SK-N-SH (cell line): ENCODE measurements at regions not wholly inside any gene's neighbourhood (a gene's known extent, or its start where the extent isn't known, plus 50 kb on each side); places are given as distances from the start of the nearest gene placed in this dataset.
A peak's percentile ranks its signal among the peaks of the same experiment; 100 is the strongest.

Source experiments
- CTCF ChIA-PET: fragments of 300-600, 350-600 bp; formaldehyde crosslinking; extraction: SDS; loops from one replicate; lab custom pipeline; 2021; lab: Yijun Ruan, JAX
- POLR2A ChIA-PET: fragments of 350-600 bp; sonication (Branson Sonifier 250); formaldehyde crosslinking; extraction: SDS; loops from one replicate; lab custom pipeline; 2020; ENCODE audit warnings: antibody characterized with exemption, inconsistent platforms; lab: Yijun Ruan, JAX
- DNase-seq: peaks from one replicate; pipeline ENCODE4 v3.0.0; 2012
- H2AFZ ChIP-seq: fragments of 200-600 bp; sonication (generic); 2 replicates; pipeline ENCODE4 v1.8.1; 2016; ENCODE audit warnings: antibody characterized with exemption, mild to moderate bottlenecking, low read depth
- H3F3A ChIP-seq: fragments of 200-600 bp; sonication (generic); replicated peaks from 2 replicates; pipeline ENCODE3; 2016; ENCODE audit warnings: antibody characterized with exemption, mild to moderate bottlenecking; ENCODE audit not compliant: insufficient read depth
- H3K27ac ChIP-seq, 2 experiments: fragments of 200-500 bp in 1 of 2; fragments of 200-600 bp in 1 of 2; sonication (Bioruptor generic) in 1 of 2; sonication (generic), shearing (Covaris generic) in 1 of 2; 2 replicates each; pipeline versions ENCODE4 v1.5.1 to v1.6.1; 2014 to 2016; ENCODE audit warnings: low read depth in 2 of 2, inconsistent platforms in 1 of 2, low read length in 1 of 2, mild to moderate bottlenecking in 1 of 2, mixed read lengths in 1 of 2
- H3K27me3 ChIP-seq: fragments of 200-600 bp; sonication (generic), shearing (Covaris generic); 2 replicates; pipeline ENCODE4 v1.6.1; 2016; ENCODE audit warnings: mixed run types; ENCODE audit not compliant: insufficient read depth
- H3K36me3 ChIP-seq, 2 experiments: fragments of 200-500 bp in 1 of 2; fragments of 200-600 bp in 1 of 2; sonication (Bioruptor generic) in 1 of 2; sonication (generic) in 1 of 2; replicated peaks in 1 of 2; 2 replicates each; pipeline versions ENCODE3 to v1.5.1; 2014 to 2016; ENCODE audit warnings: low read length in 1 of 2, mild to moderate bottlenecking in 1 of 2; ENCODE audit not compliant: insufficient read depth in 2 of 2, control insufficient read depth in 1 of 2
- H3K4me1 ChIP-seq, 2 experiments: fragments of 200-500 bp in 1 of 2; fragments of 200-600 bp in 1 of 2; sonication (Bioruptor generic) in 1 of 2; sonication (generic), shearing (Covaris generic) in 1 of 2; 2 replicates each; pipeline versions ENCODE4 v1.5.1 to v1.6.1; 2014 to 2016; ENCODE audit warnings: low read depth in 1 of 2, low read length in 1 of 2, mixed run types in 1 of 2; ENCODE audit not compliant: insufficient read depth in 2 of 2, control insufficient read depth in 1 of 2
- H3K4me2 ChIP-seq: fragments of 200-600 bp; sonication (generic), shearing (Covaris generic); 2 replicates; pipeline ENCODE4 v1.6.1; 2017; ENCODE audit warnings: mixed run types
- H3K4me3 ChIP-seq, 2 experiments: fragments of 200-500 bp in 1 of 2; fragments of 200-600 bp in 1 of 2; sonication (Bioruptor generic) in 1 of 2; sonication (generic), shearing (Covaris generic) in 1 of 2; 2 replicates each; pipeline versions ENCODE4 v1.5.1 to v1.8.1; 2014 to 2016; ENCODE audit warnings: low read depth in 2 of 2, inconsistent platforms in 1 of 2, low read length in 1 of 2, mild to moderate bottlenecking in 1 of 2, mixed read lengths in 1 of 2, moderate library complexity in 1 of 2
- H3K79me2 ChIP-seq: fragments of 200-600 bp; sonication (generic); 2 replicates; pipeline ENCODE4 v1.8.1; 2017; ENCODE audit warnings: mild to moderate bottlenecking; ENCODE audit not compliant: insufficient read depth
- H3K9ac ChIP-seq: fragments of 200-600 bp; sonication (generic); 2 replicates; pipeline ENCODE4 v1.6.1; 2017; ENCODE audit warnings: mixed run types
- H3K9me2 ChIP-seq: fragments of 200-600 bp; sonication (generic); 2 replicates; pipeline ENCODE4 v1.6.1; 2017; ENCODE audit warnings: mixed run types
- H3K9me3 ChIP-seq: fragments of 200-600 bp; sonication (generic); 2 replicates; pipeline ENCODE4 v1.6.1; 2017; ENCODE audit warnings: mixed run types, mild to moderate bottlenecking, moderate library complexity
- H4K20me1 ChIP-seq: fragments of 200-600 bp; sonication (generic); 2 replicates; pipeline ENCODE4 v1.6.1; 2017; ENCODE audit warnings: mild to moderate bottlenecking, mixed run types; ENCODE audit not compliant: insufficient read depth
- CTCF ChIP-seq: fragments of 200-600 bp; sonication (generic); IDR thresholded peaks from 2 replicates; pipeline ENCODE4 v1.6.1; 2017; ENCODE audit warnings: antibody characterized with exemption, mild to moderate bottlenecking, moderate library complexity
- ELF1 ChIP-seq: IDR thresholded peaks from 2 replicates; pipeline ENCODE4 v1.4.0; 2012
- FOXJ3 ChIP-seq: sonication (generic); formaldehyde crosslinking; IDR thresholded peaks from 2 replicates; pipeline ENCODE4 v1.5.1; 2020; ENCODE audit warnings: mild to moderate bottlenecking, missing genetic modification reagents
- FOXM1 ChIP-seq: IDR thresholded peaks from 2 replicates; pipeline ENCODE4 v1.4.0; 2012; ENCODE audit warnings: low read depth, mild to moderate bottlenecking
- GABPA ChIP-seq: IDR thresholded peaks from 2 replicates; pipeline ENCODE4 v1.4.0; 2012; ENCODE audit warnings: low read depth, mild to moderate bottlenecking
- GATA2 ChIP-seq: sonication (generic); formaldehyde crosslinking; IDR thresholded peaks from 2 replicates; pipeline ENCODE4 v1.5.0; 2020; ENCODE audit warnings: mild to moderate bottlenecking, missing genetic modification reagents
- IRF3 ChIP-seq: fragments of 150-350 bp; IDR thresholded peaks from 2 replicates; pipeline ENCODE4 v1.6.1; 2016; ENCODE audit warnings: mild to moderate bottlenecking, low read depth, low read length
- MAX ChIP-seq: IDR thresholded peaks from 2 replicates; pipeline ENCODE4 v1.4.0; 2012; ENCODE audit warnings: low read depth
- NRF1 ChIP-seq: IDR thresholded peaks from 2 replicates; pipeline ENCODE4 v1.6.1; 2012; ENCODE audit warnings: low read depth, mild to moderate bottlenecking, low read length
- PBX3 ChIP-seq: IDR thresholded peaks from 2 replicates; pipeline ENCODE4; 2012
- RAD21 ChIP-seq: IDR thresholded peaks from 2 replicates; pipeline ENCODE4 v1.6.1; 2012; ENCODE audit warnings: mild to moderate bottlenecking, low read length
- RFX5 ChIP-seq: IDR thresholded peaks from 2 replicates; pipeline ENCODE4 v1.6.1; 2012; ENCODE audit warnings: mild to moderate bottlenecking, improper control_type of control experiment, low read length
- RXRA ChIP-seq: IDR thresholded peaks from 2 replicates; pipeline ENCODE4 v1.4.0; 2012; ENCODE audit warnings: low read depth, mild to moderate bottlenecking, borderline replicate concordance
- SIN3A ChIP-seq: IDR thresholded peaks from 2 replicates; pipeline ENCODE4 v1.6.1; 2012; ENCODE audit warnings: low read depth, mild to moderate bottlenecking, low read length, moderate library complexity, borderline replicate concordance
- USF1 ChIP-seq: IDR thresholded peaks from 2 replicates; pipeline ENCODE4 v1.4.0; 2012; ENCODE audit warnings: low read depth, borderline replicate concordance
- USF2 ChIP-seq: fragments of 150-350 bp; IDR thresholded peaks from 2 replicates; pipeline ENCODE4 v1.6.1; 2017; ENCODE audit warnings: antibody characterized with exemption, low read length, low read depth, borderline replicate concordance
- ZBTB33 ChIP-seq: IDR thresholded peaks from 2 replicates; pipeline ENCODE4 v1.4.0; 2012; ENCODE audit warnings: low read depth, borderline replicate concordance
- WGBS: methylation state at CpG from one replicate; pipeline ENCODE4 v1.1.6; 2017; ENCODE audit warnings: low lambda C conversion rate; 5-methylcytosine and 5-hydroxymethylcytosine counted together

- H3F3A ChIP-seq = no peaks in the 10 kb centered on the region
- DNase-seq = no peak
- no peak overlapping the region for H3K9ac ChIP-seq
- no peaks in the 10 kb centered on the region; the same call in 1 of the 2 replicates for H3K27me3 ChIP-seq
- no peak overlapping the region for H3K4me3 ChIP-seq
- no peaks in the 10 kb centered on the region for H3K9me2 ChIP-seq
- H3K4me2 ChIP-seq = no peak overlapping the region
- TF ChIP-seq GABPA = no peak
- TF ChIP-seq MAX = no peak
- TF ChIP-seq GATA2 (CRISPR knock-in tag) = no peak
- TF ChIP-seq RFX5 = no peak
- TF ChIP-seq ELF1 = no peak
- no peak for TF ChIP-seq USF2
- TF ChIP-seq USF1 = no peak
- no peak for TF ChIP-seq NRF1
- TF ChIP-seq RXRA = no peak
- TF ChIP-seq PBX3 = no peak
- H3K36me3 ChIP-seq = no peaks in the 10 kb centered on the region
- H3K79me2 ChIP-seq = no peaks in the 10 kb centered on the region
- no peak overlapping the region for H2AFZ ChIP-seq
- POLR2A ChIA-PET = no interaction called here
- WGBS = 9% methylated on average over 2 of the region's 2 CpGs
- no peak overlapping the region for H3K27ac ChIP-seq
- CTCF ChIA-PET = no interaction called here
- H4K20me1 ChIP-seq = no peaks in the 10 kb centered on the region
- no peaks in the 10 kb centered on the region for H3K9me3 ChIP-seq
- H3K4me1 ChIP-seq = no peaks in the 10 kb centered on the region
These were observed 119.4 kb upstream of the NLRP1 start for GRCh38 chr17:5703736-5704135.

GRCh38 chr17:5705081-5705875, 121.0 kb upstream of the NLRP1 start:
- Histone ChIP-seq H4K20me1 (no peaks in the 10 kb centered on the region), H3K4me3 (no peak overlapping the region), H3K4me2 (no peak overlapping the region), H3K36me3 (no peaks in the 10 kb centered on the region), H3K4me1 (no peaks in the 10 kb centered on the region), H2AFZ (no peak overlapping the region), H3K27me3 (no peaks in the 10 kb centered on the region), H3K27ac (no peak overlapping the region), H3K9me2 (no peaks in the 10 kb centered on the region), H3K9ac (no peak overlapping the region), H3K79me2 (no peaks in the 10 kb centered on the region), H3K9me3 (no peaks in the 10 kb centered on the region), H3F3A (no peaks in the 10 kb centered on the region)
- CTCF ChIA-PET = interaction anchor here (0.9 to 3.6 kb wide), 7 partner anchors 28 to 717 kb away, joined by 3 to 28 read pairs (median 4); no protein-coding TSS in a partner anchor
- WGBS = 19% methylated on average over 11 of the region's 12 CpGs
- POLR2A ChIA-PET = no interaction called here
- peak; percentile 36 for DNase-seq
- TF ChIP-seq RXRA (no peak), FOXJ3 (CRISPR knock-in tag) (no peak), USF2 (no peak), IRF3 (no peak), CTCF (peak; percentile 51), RAD21 (0 out of 2 replicates have a peak, but pooled peaks have one; percentile 6), SIN3A (no peak), ZBTB33 (no peak), FOXM1 (no peak)
